Endothelial cell of umbilical vein (primary cell): ENCODE measurements at regions not wholly inside any gene's neighbourhood (a gene's known extent, or its start where the extent isn't known, plus 50 kb on each side); places are given as distances from the start of the nearest gene placed in this dataset.

Source experiments
- BruUV-seq: library from RNA; stranded (reverse); fragments of 400-500 nt; replicated peaks from 2 replicates; lab custom pipeline; 2021; lab: Mats Ljungman, UMichigan
- CTCF ChIA-PET: fragments of 300-600, 350-600 bp; sonication (Branson Sonifier 250); formaldehyde crosslinking; loops from one replicate; lab custom pipeline; 2021; ENCODE audit warnings: antibody characterized with exemption, inconsistent platforms; lab: Charles Lee
- POLR2A ChIA-PET: fragments of 300-600, 350-600 bp; sonication (Branson Sonifier 250); formaldehyde crosslinking; loops from one replicate; lab custom pipeline; 2021; ENCODE audit warnings: antibody characterized with exemption, inconsistent platforms; lab: Charles Lee
- DNase-seq: peaks from one replicate; pipeline ENCODE4 v3.0.0-alpha.2; 2011; ENCODE audit warnings: low read depth, low spot score
- FAIRE-seq: peaks from 2 replicates; lab custom pipeline; 2011; peaks lifted over from hg19 to GRCh38; lab: Jason Lieb, UNC
- H2AFZ ChIP-seq: 2 replicates; pipeline ENCODE4 v1.6.0; 2012; ENCODE audit warnings: low read depth, low read length, control low read depth, inconsistent platforms
- H3K27ac ChIP-seq: 2 replicates; pipeline ENCODE4 v1.5.1; 2011; ENCODE audit warnings: low read depth, mild to moderate bottlenecking, control low read depth, low read length, moderate library complexity; ENCODE audit not compliant: insufficient read depth
- H3K27me3 ChIP-seq, 2 experiments: 2 replicates each; pipeline versions ENCODE4 v1.6.0 to v1.6.1; 2011; ENCODE audit warnings: low read length in 2 of 2, mixed read lengths in 1 of 2; ENCODE audit not compliant: control insufficient read depth in 2 of 2, insufficient read depth in 2 of 2
- H3K36me3 ChIP-seq, 2 experiments: 2 replicates in 1 of 2; 3 replicates in 1 of 2; pipeline ENCODE4 v1.5.1; 2011; ENCODE audit warnings: low read length in 2 of 2, mild to moderate bottlenecking in 1 of 2, moderate library complexity in 1 of 2; ENCODE audit not compliant: control insufficient read depth in 2 of 2, insufficient read depth in 2 of 2; ENCODE audit errors: extremely low read depth in 1 of 2
- H3K4me1 ChIP-seq: 3 replicates; pipeline ENCODE4 v1.5.1; 2011; ENCODE audit warnings: mild to moderate bottlenecking, low read length; ENCODE audit not compliant: control insufficient read depth, insufficient read depth; ENCODE audit errors: extremely low read depth
- H3K4me2 ChIP-seq: 2 replicates; pipeline ENCODE4 v1.6.1; 2011; ENCODE audit warnings: low read length, control low read depth, mixed read lengths; ENCODE audit not compliant: insufficient read depth
- H3K4me3 ChIP-seq, 3 experiments: fragments of 200-600 bp in 1 of 3; sonication (generic), shearing (Covaris generic) in 1 of 3; replicated peaks in 1 of 3; 2 replicates each; pipeline ENCODE4 v1.5.1; 2011 to 2016; ENCODE audit warnings: control low read depth in 3 of 3, low read length in 3 of 3, mild to moderate bottlenecking in 2 of 3, inconsistent platforms in 1 of 3, low read depth in 1 of 3, moderate library complexity in 1 of 3; ENCODE audit not compliant: insufficient read depth in 1 of 3
- H3K79me2 ChIP-seq: 2 replicates; pipeline ENCODE4 v1.6.0; 2012; ENCODE audit warnings: low read length, inconsistent platforms; ENCODE audit not compliant: control insufficient read depth, insufficient read depth
- H3K9ac ChIP-seq: replicated peaks from 2 replicates; pipeline ENCODE3; 2011; ENCODE audit warnings: low read length, control low read depth; ENCODE audit not compliant: insufficient read depth; ENCODE audit errors: extremely low read depth
- H3K9me1 ChIP-seq: replicated peaks from 3 replicates; pipeline ENCODE4 v1.6.0; 2011; ENCODE audit warnings: mild to moderate bottlenecking, low read length; ENCODE audit not compliant: control insufficient read depth, insufficient read depth; ENCODE audit errors: extremely low read depth
- H3K9me3 ChIP-seq: replicated peaks from 2 replicates; pipeline ENCODE4 v1.5.1; 2012; ENCODE audit warnings: low read length, inconsistent platforms; ENCODE audit not compliant: control insufficient read depth, insufficient read depth
- H4K20me1 ChIP-seq: replicated peaks from 2 replicates; pipeline ENCODE3; 2011; ENCODE audit warnings: mild to moderate bottlenecking, low read length; ENCODE audit not compliant: control insufficient read depth, insufficient read depth; ENCODE audit errors: extremely low read depth
- CTCF ChIP-seq, 2 donors: IDR thresholded peaks; 1 replicate in 1 of 2; 2 replicates in 1 of 2; pipeline ENCODE4 v1.5.1; 2011; ENCODE audit warnings: low read length in 2 of 2, mild to moderate bottlenecking in 2 of 2, moderate library complexity in 2 of 2, control low read depth in 1 of 2, inconsistent platforms in 1 of 2, low read depth in 1 of 2; ENCODE audit not compliant: insufficient read depth in 1 of 2; ENCODE audit errors: extremely low read depth in 1 of 2
- EZH2 ChIP-seq: IDR thresholded peaks from 2 replicates; pipeline ENCODE4 v1.6.1; 2012; ENCODE audit warnings: borderline replicate concordance, low read depth, mild to moderate bottlenecking, moderate library complexity, low read length, inconsistent platforms; ENCODE audit not compliant: severe bottlenecking
- FOS ChIP-seq: IDR thresholded peaks from 2 replicates; pipeline ENCODE4 v1.6.1; 2011; ENCODE audit warnings: mild to moderate bottlenecking, low read length, moderate library complexity, borderline replicate concordance; ENCODE audit not compliant: insufficient read depth
- GATA2 ChIP-seq: IDR thresholded peaks from 2 replicates; pipeline ENCODE4 v1.7.0; 2011; ENCODE audit warnings: low read depth, mild to moderate bottlenecking, moderate library complexity, mixed read lengths, low read length; ENCODE audit not compliant: insufficient read length, insufficient read depth
- JUN ChIP-seq: IDR thresholded peaks from 2 replicates; pipeline ENCODE4 v1.6.1; 2011; ENCODE audit warnings: borderline replicate concordance, low read depth; ENCODE audit not compliant: insufficient read length, insufficient read depth
- MAX ChIP-seq: IDR thresholded peaks from 2 replicates; pipeline ENCODE4 v1.6.1; 2011; ENCODE audit not compliant: insufficient read depth, insufficient read length
- MYC ChIP-seq: IDR thresholded peaks from one replicate; pipeline ENCODE4 v1.6.1; 2011; ENCODE audit warnings: mild to moderate bottlenecking, low read depth, low read length
- POLR2A ChIP-seq: IDR thresholded peaks from 2 replicates; pipeline ENCODE4 v1.6.1; 2012; ENCODE audit warnings: low read depth, mild to moderate bottlenecking, control low read depth, low read length
- POLR2AphosphoS5 ChIP-seq: IDR thresholded peaks from 2 replicates; pipeline ENCODE4 v1.6.1; 2012; ENCODE audit warnings: low read depth, mild to moderate bottlenecking, control low read depth, low read length, moderate library complexity; ENCODE audit not compliant: insufficient read depth
- dilution Hi-C: fragments of 300-500 bp; cut with MboI; formaldehyde crosslinking; loops from one replicate; pipeline ENCODE4 v1.15.0; 2019; ENCODE audit warnings: low sequenced_read_pairs; ENCODE audit not compliant: extremely low pct_ligation_motif_present
- intact Hi-C: fragments of 100-400 bp; cut with micrococcal nuclease; formaldehyde crosslinking; loops from one replicate; pipeline ENCODE4 v1.10.0; 2022

GRCh38 chr18:10166164-10166807 lies 252.5 kb downstream of the VAPA start:
- no peak for DNase-seq
- no peak overlapping the region for H3K4me3 ChIP-seq
- intact Hi-C loops (no loop called here), dilution Hi-C loops (no loop called here)
- no peaks in the 10 kb centered on the region for H3K36me3 ChIP-seq
- no TSS peak for BruUV-seq
- no peaks in the 10 kb centered on the region for H3K27me3 ChIP-seq
- no peak overlapping the region for H3K4me2 ChIP-seq
- no peak overlapping the region for H3K9ac ChIP-seq
- no peak for TF ChIP-seq FOS
- no peak for TF ChIP-seq MYC
- no peak for TF ChIP-seq EZH2
- no peak for TF ChIP-seq POLR2AphosphoS5
- TF ChIP-seq CTCF (IDR thresholded peaks at IDR 0.05; ENCODE audit: extremely low read depth in 1 of 2, insufficient read depth in 1 of 2, low read depth in 1 of 2, low read length in 2 of 2), result no peak
- no peak for TF ChIP-seq GATA2
- no peak for TF ChIP-seq JUN
- no peak for TF ChIP-seq POLR2A
- TF ChIP-seq MAX, result no peak
- H3K9me1 ChIP-seq, result no peaks in the 10 kb centered on the region
- ChIA-PET POLR2A (no interaction called here), CTCF (no interaction called here)
- FAIRE-seq, result no peak
- no peaks in the 10 kb centered on the region for H4K20me1 ChIP-seq
- H3K9me3 ChIP-seq, result no peaks in the 10 kb centered on the region
- peaks cover 27% of the 10 kb centered on the region for H3K4me1 ChIP-seq
- no peaks in the 10 kb centered on the region for H3K79me2 ChIP-seq
- H2AFZ ChIP-seq, result no peak overlapping the region
- no peak overlapping the region for H3K27ac ChIP-seq
